ENCODE measurements at regions not wholly inside any gene's neighbourhood (a gene's known extent, or its start where the extent isn't known, plus 50 kb on each side); places are given as distances from the start of the nearest gene placed in this dataset.

DNA sequence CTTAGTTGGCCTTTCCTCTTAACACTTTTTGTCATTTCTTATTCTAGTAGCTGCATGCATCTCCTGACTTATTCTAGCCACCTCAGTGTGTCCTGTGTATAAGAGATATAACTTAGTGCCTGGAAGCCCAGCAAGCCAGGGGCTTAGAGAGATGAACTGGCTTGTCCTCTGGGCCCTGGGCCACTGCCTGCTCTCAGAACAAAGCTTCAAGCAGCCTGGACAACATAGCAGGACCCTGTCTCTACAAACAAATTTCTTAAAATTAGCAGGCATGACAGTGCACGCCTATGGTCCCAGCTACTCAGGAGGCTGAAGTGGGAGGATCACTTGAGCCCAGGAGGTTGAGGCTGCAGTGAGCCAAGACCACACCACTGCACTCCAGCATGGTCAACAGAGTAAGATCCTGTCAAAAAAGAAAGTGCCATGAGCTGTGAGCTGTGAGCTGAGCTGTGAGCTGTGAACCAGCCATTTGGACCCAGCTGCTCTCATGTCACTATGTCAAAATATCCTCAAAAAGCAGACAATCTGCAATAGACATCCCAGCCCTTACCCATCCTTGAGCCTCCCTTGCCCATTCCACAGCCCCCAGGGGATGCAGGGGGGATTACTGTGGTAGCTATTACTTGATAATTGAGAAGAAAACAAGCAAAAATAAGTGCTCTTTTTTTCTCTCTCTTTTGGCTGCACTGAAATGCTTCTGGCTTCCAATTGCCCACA, 174.5 kb downstream of the OPA1 start:
- Histone ChIP-seq H3K4me1 (no peaks in the 10 kb centered on the region), H3K4me3 (no peak overlapping the region), H3K27ac (replicated peaks) (no peak overlapping the region), H3K9me3 (replicated peaks) (no peaks in the 10 kb centered on the region), H3K27me3 (ENCODE audit: low read depth) (peaks cover 1% of the 10 kb centered on the region), H3K36me3 (no peaks in the 10 kb centered on the region)
- intact Hi-C loops (cut with micrococcal nuclease) = no loop called here
- TF ChIP-seq, protein P1, sequence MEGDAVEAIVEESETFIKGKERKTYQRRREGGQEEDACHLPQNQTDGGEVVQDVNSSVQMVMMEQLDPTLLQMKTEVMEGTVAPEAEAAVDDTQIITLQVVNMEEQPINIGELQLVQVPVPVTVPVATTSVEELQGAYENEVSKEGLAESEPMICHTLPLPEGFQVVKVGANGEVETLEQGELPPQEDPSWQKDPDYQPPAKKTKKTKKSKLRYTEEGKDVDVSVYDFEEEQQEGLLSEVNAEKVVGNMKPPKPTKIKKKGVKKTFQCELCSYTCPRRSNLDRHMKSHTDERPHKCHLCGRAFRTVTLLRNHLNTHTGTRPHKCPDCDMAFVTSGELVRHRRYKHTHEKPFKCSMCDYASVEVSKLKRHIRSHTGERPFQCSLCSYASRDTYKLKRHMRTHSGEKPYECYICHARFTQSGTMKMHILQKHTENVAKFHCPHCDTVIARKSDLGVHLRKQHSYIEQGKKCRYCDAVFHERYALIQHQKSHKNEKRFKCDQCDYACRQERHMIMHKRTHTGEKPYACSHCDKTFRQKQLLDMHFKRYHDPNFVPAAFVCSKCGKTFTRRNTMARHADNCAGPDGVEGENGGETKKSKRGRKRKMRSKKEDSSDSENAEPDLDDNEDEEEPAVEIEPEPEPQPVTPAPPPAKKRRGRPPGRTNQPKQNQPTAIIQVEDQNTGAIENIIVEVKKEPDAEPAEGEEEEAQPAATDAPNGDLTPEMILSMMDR (IDR thresholded peaks at IDR 0.05; ENCODE audit: borderline replicate concordance) = no peak
- no peak for DNase-seq

DNA sequence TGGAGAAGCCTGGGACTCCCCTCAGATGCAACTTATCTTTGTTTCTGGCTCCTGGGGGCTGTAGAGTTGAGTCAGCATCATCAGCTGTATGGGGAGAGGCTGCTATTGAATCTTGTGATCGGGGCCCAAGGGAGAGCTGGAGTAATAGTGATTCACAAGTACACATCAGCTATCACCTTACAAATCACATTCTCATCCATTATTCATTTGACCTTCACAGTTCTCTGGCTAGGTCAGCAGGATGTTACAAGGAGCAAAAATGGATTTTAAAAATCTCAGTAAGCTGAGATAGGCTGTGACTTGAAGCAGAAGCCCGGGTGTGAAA, 175.0 kb downstream of the OPA1 start:
- Histone ChIP-seq H3K9me3 (replicated peaks) (no peaks in the 10 kb centered on the region), H3K27ac (replicated peaks) (no peak overlapping the region), H3K4me1 (no peaks in the 10 kb centered on the region), H3K4me3 (no peak overlapping the region), H3K36me3 (no peaks in the 10 kb centered on the region), H3K27me3 (ENCODE audit: low read depth) (peaks cover 6% of the 10 kb centered on the region)
- intact Hi-C loops (cut with micrococcal nuclease) = no loop called here
- TF ChIP-seq, protein P1 (IDR thresholded peaks at IDR 0.05; ENCODE audit: borderline replicate concordance) = no peak
- DNase-seq = no peak

DNA sequence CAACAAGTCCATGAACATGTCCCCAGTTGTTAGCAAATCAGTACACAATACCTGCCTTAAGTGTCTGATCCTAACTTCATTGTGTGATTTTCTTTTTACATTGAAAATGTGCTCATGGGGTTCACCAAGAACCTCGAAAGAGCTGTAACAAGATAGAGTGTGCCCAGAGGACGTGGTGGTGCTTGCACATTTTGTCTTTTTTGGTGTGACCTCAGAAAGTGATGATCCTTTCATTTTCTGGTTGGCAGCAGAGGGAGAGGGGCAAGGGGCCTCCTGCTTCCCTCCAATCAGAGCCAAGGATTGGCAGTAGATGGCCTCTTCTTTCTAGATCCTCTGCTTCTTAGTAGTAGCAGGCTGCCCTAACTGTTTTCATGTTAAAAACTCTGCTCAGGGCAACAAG, 176.4 kb downstream of the OPA1 start:
- intact Hi-C loops (cut with micrococcal nuclease) = no loop called here
- Histone ChIP-seq H3K36me3 (no peaks in the 10 kb centered on the region), H3K4me3 (no peak overlapping the region), H3K9me3 (replicated peaks) (no peaks in the 10 kb centered on the region), H3K27ac (replicated peaks) (no peak overlapping the region), H3K4me1 (no peaks in the 10 kb centered on the region), H3K27me3 (ENCODE audit: low read depth) (peaks cover 20% of the 10 kb centered on the region)
- TF ChIP-seq, protein P1 (IDR thresholded peaks at IDR 0.05; ENCODE audit: borderline replicate concordance) = no peak
- no peak for DNase-seq

GRCh38 chr3:193771011-193771652, 178.1 kb downstream of the OPA1 start:
- DNase-seq = no peak
- H3K9me3 ChIP-seq (replicated peaks) = no peaks in the 10 kb centered on the region
- H3K4me3 ChIP-seq = no peak overlapping the region
- TF ChIP-seq, protein P1 (IDR thresholded peaks at IDR 0.05; ENCODE audit: borderline replicate concordance) = no peak
- no peaks in the 10 kb centered on the region for H3K4me1 ChIP-seq
- H3K27ac ChIP-seq (replicated peaks) = no peak overlapping the region
- no peaks in the 10 kb centered on the region for H3K36me3 ChIP-seq
- intact Hi-C loops (cut with micrococcal nuclease) = no loop called here
- peaks cover 37% of the 10 kb centered on the region for H3K27me3 ChIP-seq (ENCODE audit: low read depth)

GRCh38 chr3:193771653-193772421, 178.8 kb downstream of the OPA1 start:
- intact Hi-C loops (cut with micrococcal nuclease) = no loop called here
- TF ChIP-seq, protein P1 (IDR thresholded peaks at IDR 0.05; ENCODE audit: borderline replicate concordance) = no peak

More at GRCh38 chr3:193771653-193772421, 178.8 kb downstream of the OPA1 start:
- Histone ChIP-seq H3K27me3 (ENCODE audit: low read depth) (peaks cover 44% of the 10 kb centered on the region), H3K36me3 (no peaks in the 10 kb centered on the region), H3K27ac (replicated peaks) (no peak overlapping the region), H3K4me3 (no peak overlapping the region), H3K9me3 (replicated peaks) (no peaks in the 10 kb centered on the region), H3K4me1 (no peaks in the 10 kb centered on the region)
- DNase-seq = no peak

Measured in left ventricle myocardium inferior (tissue), 1 donor.